Immature natural killer cell (primary cell): ENCODE measurements at regions not wholly inside any gene's neighbourhood (a gene's known extent, or its start where the extent isn't known, plus 50 kb on each side); places are given as distances from the start of the nearest gene placed in this dataset.

ENCODE experiments used
- DNase-seq, 3 donors: peaks; one replicate each; pipeline ENCODE4 v3.0.0; 2022; ENCODE audit warnings: mixed read lengths in 1 of 3
- H3K27ac Mint-ChIP-seq, 6 donors: one replicate each; pipeline ENCODE4 v1.8.0; 2020; ENCODE audit warnings: mixed read lengths in 6 of 6, mild to moderate bottlenecking in 5 of 6, inconsistent platforms in 4 of 6, moderate library complexity in 3 of 6
- H3K27me3 Mint-ChIP-seq, 3 donors: one replicate each; pipeline ENCODE4 v1.8.0; 2020 to 2021; ENCODE audit warnings: low read depth in 3 of 3, mild to moderate bottlenecking in 3 of 3, mixed read lengths in 3 of 3, moderate library complexity in 3 of 3, inconsistent platforms in 1 of 3
- H3K36me3 Mint-ChIP-seq, 3 donors: one replicate each; pipeline ENCODE4 v1.8.0; 2020; ENCODE audit warnings: mixed read lengths in 3 of 3, inconsistent platforms in 2 of 3, mild to moderate bottlenecking in 2 of 3
- H3K4me1 Mint-ChIP-seq, 2 donors: one replicate each; pipeline ENCODE4 v1.8.0; 2020; ENCODE audit warnings: inconsistent platforms in 2 of 2, mild to moderate bottlenecking in 2 of 2, mixed read lengths in 2 of 2, moderate library complexity in 1 of 2
- H3K4me3 Mint-ChIP-seq, 5 donors: one replicate each; pipeline ENCODE4 v1.8.0; 2020; ENCODE audit warnings: mild to moderate bottlenecking in 5 of 5, mixed read lengths in 5 of 5, inconsistent platforms in 3 of 5, moderate library complexity in 3 of 5
- H3K9me3 Mint-ChIP-seq, 6 donors: one replicate each; pipeline ENCODE4 v1.8.0; 2020; ENCODE audit warnings: mild to moderate bottlenecking in 6 of 6, mixed read lengths in 6 of 6, inconsistent platforms in 4 of 6, moderate library complexity in 3 of 6

DNA sequence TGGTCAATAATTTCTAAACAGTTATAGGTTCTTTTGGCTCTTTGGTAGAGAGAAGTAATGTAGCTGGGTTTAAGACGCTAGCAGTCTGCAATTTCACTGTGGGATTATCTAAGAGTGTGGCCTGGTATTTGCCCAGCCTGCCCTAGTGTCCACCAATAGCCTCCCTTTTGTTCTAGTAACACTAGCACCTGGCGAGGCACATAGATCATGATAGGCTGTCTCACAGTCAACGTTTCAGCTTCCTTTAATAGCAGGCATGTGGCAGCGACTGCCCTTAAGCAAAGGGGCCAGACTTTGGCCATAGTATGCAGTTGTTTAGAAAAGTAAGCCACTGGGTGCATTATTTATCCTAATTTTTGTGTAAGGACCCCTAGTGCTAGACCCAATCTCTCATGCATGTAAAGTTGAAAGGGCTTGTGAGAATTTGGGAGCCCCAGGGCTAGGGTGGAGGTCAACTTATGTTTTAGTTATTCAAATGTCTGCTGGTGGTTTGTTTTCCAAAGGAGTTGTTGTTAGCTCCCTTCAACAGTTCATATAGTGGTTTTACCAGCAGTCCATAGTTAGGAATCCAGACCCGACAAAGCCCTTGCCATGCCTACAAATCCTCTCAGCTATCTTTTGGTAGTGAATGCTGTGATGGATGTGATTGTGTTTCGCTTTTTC lies 274.3 kb downstream of the HTR1A start:
- H3K36me3 Mint-ChIP-seq, result no peaks in the 10 kb centered on the region
- no peak overlapping the region for H3K27ac Mint-ChIP-seq
- H3K9me3 Mint-ChIP-seq, result peaks cover 2 to 33% (median 14%) of the 10 kb centered on the region in 6 donors
- H3K27me3 Mint-ChIP-seq, result no peaks in the 10 kb centered on the region
- no peaks in the 10 kb centered on the region for H3K4me1 Mint-ChIP-seq
- no peak overlapping the region for H3K4me3 Mint-ChIP-seq
- DNase-seq, result no peak

DNA sequence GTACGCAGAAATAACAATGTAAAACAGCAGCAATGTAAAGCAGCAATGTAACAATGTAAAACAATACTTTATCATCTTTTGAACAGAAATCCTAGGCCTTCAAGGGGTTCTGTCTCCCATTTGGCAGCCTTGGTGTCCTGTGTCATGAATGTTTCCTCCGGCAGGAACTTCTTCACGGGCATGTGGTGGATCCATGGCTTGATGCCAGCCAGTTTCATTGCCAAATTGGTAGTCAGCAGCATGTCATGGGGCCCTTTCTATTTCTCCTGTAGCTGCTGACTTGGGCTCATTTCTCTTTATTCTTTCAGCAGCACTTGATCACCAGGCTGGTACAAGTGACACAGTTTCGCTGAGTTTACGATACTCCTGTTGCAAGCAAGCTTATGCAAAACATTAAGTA lies 275.3 kb downstream of the HTR1A start:
- H3K36me3 Mint-ChIP-seq, result no peaks in the 10 kb centered on the region
- H3K27ac Mint-ChIP-seq, result no peak overlapping the region
- no peak for DNase-seq
- peaks cover 2 to 28% (median 11%) of the 10 kb centered on the region in 6 donors for H3K9me3 Mint-ChIP-seq
- no peaks in the 10 kb centered on the region for H3K27me3 Mint-ChIP-seq
- no peaks in the 10 kb centered on the region for H3K4me1 Mint-ChIP-seq
- no peak overlapping the region for H3K4me3 Mint-ChIP-seq

DNA sequence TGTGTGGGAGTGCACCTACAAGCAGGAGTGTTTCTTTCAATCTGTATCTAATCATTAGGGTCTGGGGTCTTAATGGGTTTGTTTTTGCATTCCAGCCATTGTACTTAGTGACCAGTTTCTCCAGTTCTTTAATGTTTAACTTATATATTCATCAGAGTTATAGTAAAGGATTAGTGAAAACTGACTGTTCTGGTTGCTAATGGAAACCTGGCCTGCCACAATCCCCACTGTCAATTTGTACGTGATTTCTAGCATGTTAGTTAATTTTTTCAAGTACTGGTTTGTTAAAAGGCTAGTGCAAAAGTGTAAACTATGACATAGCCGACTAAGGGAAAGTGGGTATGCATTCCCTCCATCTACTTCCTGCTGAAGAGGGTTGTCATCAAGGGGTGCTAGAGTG lies 276.1 kb downstream of the HTR1A start:
- no peak overlapping the region for H3K27ac Mint-ChIP-seq
- DNase-seq, result no peak
- H3K4me3 Mint-ChIP-seq, result no peak overlapping the region
- no peaks in the 10 kb centered on the region for H3K4me1 Mint-ChIP-seq
- H3K9me3 Mint-ChIP-seq, result peaks cover 2 to 25% (median 7%) of the 10 kb centered on the region in 6 donors
- H3K36me3 Mint-ChIP-seq, result no peaks in the 10 kb centered on the region
- H3K27me3 Mint-ChIP-seq, result no peaks in the 10 kb centered on the region

DNA sequence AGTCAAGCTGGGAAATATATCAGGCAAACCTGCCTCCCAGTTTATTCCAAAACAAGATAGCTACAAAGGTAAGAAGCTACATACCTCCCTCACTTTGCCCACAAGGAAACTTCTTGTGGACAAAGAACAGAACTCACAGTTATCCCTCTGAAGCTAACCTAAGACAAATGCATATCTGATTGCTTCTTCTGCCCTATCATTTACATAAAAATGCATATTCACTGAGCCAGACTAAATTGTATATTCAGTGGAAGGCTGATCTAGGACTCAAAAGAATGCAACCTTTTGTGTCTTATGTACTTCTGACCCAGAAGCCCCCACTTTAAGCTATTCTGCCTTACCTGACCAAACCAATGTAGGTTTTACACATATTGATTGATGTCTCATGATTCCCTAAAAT lies 276.8 kb downstream of the HTR1A start:
- Mint-ChIP-seq H3K36me3 (no peaks in the 10 kb centered on the region), H3K4me3 (no peak overlapping the region), H3K4me1 (no peaks in the 10 kb centered on the region), H3K27me3 (no peaks in the 10 kb centered on the region), H3K9me3 (peaks cover 2 to 24% (median 7%) of the 10 kb centered on the region in 6 donors), H3K27ac (no peak overlapping the region)
- DNase-seq, result no peak

DNA sequence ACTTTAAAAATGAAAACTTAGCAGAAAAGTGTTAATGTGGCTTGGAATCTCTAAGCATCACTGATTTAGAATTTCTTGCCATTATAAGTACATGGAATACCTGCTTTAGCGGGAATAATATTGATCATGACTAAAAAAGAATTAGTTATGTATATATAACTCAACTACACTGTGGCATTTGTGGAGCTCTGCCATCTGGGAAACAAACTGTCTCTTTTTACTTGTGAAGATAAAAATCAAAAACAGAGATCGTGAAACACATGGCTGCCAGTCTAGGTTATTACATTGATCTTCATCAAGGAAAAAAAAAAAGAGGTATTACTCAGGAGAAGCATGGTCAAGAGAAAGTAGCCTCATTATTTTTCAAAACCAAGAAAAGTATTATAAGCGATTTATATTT lies 287.4 kb downstream of the HTR1A start:
- Mint-ChIP-seq H3K36me3 (no peaks in the 10 kb centered on the region), H3K4me1 (no peaks in the 10 kb centered on the region), H3K27ac (no peak overlapping the region), H3K27me3 (no peaks in the 10 kb centered on the region), H3K4me3 (no peak overlapping the region), H3K9me3 (peaks cover 10 to 41% (median 22%) of the 10 kb centered on the region in 6 donors)
- no peak for DNase-seq

GRCh38 chr5:63655043-63655442 lies 307.2 kb downstream of the HTR1A start:
- peaks cover 3 to 47% (median 22%) of the 10 kb centered on the region in 6 donors for H3K9me3 Mint-ChIP-seq

DNA sequence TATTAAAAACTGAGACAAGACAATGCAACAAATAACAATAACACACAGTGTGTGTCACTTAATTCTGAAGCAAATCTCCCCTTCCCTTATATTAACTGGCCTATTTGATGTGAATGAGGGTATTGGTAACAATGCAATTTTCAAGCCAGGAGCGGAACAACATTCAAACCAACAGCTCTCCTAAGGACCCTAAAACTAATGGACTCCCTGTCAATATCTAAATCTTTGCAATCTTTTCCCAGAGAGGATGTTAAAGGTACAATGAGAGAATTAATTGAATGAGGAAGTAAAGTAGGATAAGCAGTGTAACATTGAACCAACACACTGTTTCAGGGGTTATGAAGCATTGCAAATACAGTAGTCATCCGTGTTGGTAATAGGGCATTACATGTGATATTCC lies 311.7 kb downstream of the HTR1A start:
- Mint-ChIP-seq H3K36me3 (no peaks in the 10 kb centered on the region), H3K27ac (no peak overlapping the region), H3K4me1 (no peaks in the 10 kb centered on the region), H3K27me3 (peaks cover 0 to 1% (median 0%) of the 10 kb centered on the region in 3 donors), H3K9me3 (peaks cover 9 to 45% (median 20%) of the 10 kb centered on the region in 6 donors), H3K4me3 (no peak overlapping the region)
- no peak for DNase-seq

More at GRCh38 chr5:63655043-63655442, 307.2 kb downstream of the HTR1A start:
- DNase-seq, result no peak
- no peaks in the 10 kb centered on the region for H3K4me1 Mint-ChIP-seq
- no peaks in the 10 kb centered on the region for H3K27me3 Mint-ChIP-seq
- H3K27ac Mint-ChIP-seq, result no peak overlapping the region
- H3K36me3 Mint-ChIP-seq, result peaks cover 0 to 4% (median 0%) of the 10 kb centered on the region in 3 donors
- H3K4me3 Mint-ChIP-seq, result no peak overlapping the region

DNA sequence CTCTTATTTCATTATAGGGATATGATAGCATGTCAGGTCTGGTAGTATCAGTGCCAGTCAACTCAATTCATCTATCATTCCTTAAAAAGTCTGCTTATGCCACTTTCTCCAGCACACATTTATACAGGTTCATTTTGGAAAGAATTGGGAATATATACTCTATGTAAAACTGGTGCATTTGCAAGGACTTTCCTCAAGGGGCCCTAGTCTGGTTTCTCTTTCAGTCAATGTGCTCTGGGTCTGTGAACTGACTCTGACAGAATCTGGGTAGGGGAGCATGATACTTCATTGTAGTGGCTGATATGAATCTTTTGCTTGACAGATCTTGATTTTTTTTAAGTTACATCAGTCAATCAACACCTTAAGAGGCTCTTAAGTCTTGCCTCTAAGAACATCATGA lies 313.9 kb downstream of the HTR1A start:
- Mint-ChIP-seq H3K27me3 (peaks cover 0 to 1% (median 0%) of the 10 kb centered on the region in 3 donors), H3K4me3 (no peak overlapping the region), H3K36me3 (no peaks in the 10 kb centered on the region), H3K4me1 (no peaks in the 10 kb centered on the region), H3K9me3 (peaks cover 7 to 55% (median 26%) of the 10 kb centered on the region in 6 donors), H3K27ac (no peak overlapping the region)
- DNase-seq, result no peak

DNA sequence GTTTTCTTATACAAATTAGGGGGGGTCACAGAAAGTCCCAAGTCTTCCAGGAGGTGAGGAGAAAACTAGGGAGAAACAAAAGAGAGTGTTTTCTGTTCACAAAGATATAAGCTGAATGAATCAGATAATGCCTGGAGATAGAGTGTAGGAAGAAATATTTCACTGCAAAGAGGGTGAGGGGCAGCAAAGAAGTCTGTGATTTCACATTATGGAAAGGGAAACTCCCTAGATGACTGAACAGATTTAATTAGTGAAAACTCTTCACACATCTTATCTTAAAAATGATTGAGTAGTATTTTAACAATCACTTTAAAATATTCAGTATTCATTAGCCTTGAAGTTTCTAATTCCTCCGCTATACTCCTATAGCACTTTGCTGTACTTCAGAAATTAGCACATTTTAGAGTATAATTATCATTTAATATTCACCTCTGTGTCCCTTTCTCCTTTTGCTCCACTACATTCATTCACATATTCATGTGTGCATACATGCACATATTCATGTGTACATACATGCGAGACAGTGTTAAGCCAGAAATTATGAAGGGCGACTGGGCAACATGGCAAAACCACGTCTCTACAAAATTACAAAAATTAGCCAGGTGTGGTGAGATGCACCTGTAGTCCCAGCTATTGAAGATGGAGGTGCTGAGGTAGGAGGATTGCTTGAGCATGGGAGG lies 332.2 kb downstream of the HTR1A start:
- DNase-seq, result no peak
- Mint-ChIP-seq H3K9me3 (peaks cover 5 to 36% (median 20%) of the 10 kb centered on the region in 6 donors), H3K4me1 (no peaks in the 10 kb centered on the region), H3K27ac (no peak overlapping the region), H3K36me3 (no peaks in the 10 kb centered on the region), H3K27me3 (no peaks in the 10 kb centered on the region), H3K4me3 (no peak overlapping the region)

DNA sequence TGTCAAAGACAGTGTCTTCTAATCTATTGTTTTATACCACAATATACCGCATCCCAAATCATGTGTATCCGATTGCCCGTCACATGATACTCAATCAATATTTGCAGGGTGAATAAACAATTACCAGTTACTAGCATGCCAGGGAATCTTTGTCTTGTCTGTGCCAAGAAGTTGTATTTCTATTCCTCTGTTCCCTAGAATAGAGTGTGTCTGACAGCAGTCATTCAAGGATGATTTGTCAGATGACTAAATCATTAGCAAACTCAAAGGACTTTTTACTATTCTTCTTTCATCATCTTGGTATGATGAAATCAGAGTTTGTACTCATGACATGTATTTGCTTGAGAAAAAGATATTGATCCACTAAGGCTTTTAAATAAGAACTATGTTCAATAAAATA lies 348.8 kb downstream of the HTR1A start:
- Mint-ChIP-seq H3K27me3 (no peaks in the 10 kb centered on the region), H3K4me1 (no peaks in the 10 kb centered on the region), H3K36me3 (no peaks in the 10 kb centered on the region), H3K9me3 (peaks cover 0 to 25% (median 13%) of the 10 kb centered on the region in 6 donors), H3K4me3 (no peak overlapping the region), H3K27ac (no peak overlapping the region)
- no peak for DNase-seq

DNA sequence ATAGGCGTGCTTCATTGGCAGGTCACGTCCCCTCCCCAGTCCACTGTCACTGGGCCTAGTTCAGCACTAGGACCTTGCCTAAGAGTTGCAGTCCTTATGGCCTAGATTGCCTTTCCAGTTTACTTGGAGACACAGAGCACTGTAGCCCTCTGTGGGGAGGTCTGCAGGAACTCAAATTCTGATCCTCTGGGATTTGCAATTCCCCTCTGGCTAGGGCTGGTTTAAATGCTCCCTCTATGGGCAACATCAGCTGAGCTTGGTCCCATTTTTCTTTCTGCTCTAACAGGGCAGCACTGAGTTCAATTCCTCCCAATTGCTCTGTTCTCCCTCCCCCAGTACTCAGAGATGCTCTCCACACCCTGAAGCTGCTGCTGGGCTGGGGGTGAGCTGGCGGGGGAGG lies 358.2 kb downstream of the HTR1A start:
- H3K4me1 Mint-ChIP-seq, result no peaks in the 10 kb centered on the region
- DNase-seq, result no peak
- H3K27me3 Mint-ChIP-seq, result no peaks in the 10 kb centered on the region
- no peaks in the 10 kb centered on the region for H3K36me3 Mint-ChIP-seq
- peaks cover 13 to 41% (median 25%) of the 10 kb centered on the region in 6 donors for H3K9me3 Mint-ChIP-seq
- no peak overlapping the region for H3K4me3 Mint-ChIP-seq
- no peak overlapping the region for H3K27ac Mint-ChIP-seq

GRCh38 chr5:63602971-63603370 lies 359.3 kb downstream of the HTR1A start:
- Mint-ChIP-seq H3K4me3 (no peak overlapping the region), H3K27me3 (no peaks in the 10 kb centered on the region), H3K9me3 (peaks cover 9 to 43% (median 24%) of the 10 kb centered on the region in 6 donors), H3K36me3 (no peaks in the 10 kb centered on the region), H3K27ac (no peak overlapping the region), H3K4me1 (no peaks in the 10 kb centered on the region)
- DNase-seq, result no peak

GRCh38 chr5:63596254-63596653 lies 366.0 kb downstream of the HTR1A start:
- no peak for DNase-seq
- Mint-ChIP-seq H3K36me3 (no peaks in the 10 kb centered on the region), H3K9me3 (peaks cover 7 to 22% (median 17%) of the 10 kb centered on the region in 6 donors), H3K27me3 (no peaks in the 10 kb centered on the region), H3K4me1 (no peaks in the 10 kb centered on the region), H3K27ac (no peak overlapping the region), H3K4me3 (no peak overlapping the region)

GRCh38 chr5:63573380-63573779 lies 388.9 kb downstream of the HTR1A start:
- H3K4me1 Mint-ChIP-seq, result no peaks in the 10 kb centered on the region
- no peak overlapping the region for H3K27ac Mint-ChIP-seq
- peaks cover 0 to 2% (median 0%) of the 10 kb centered on the region in 3 donors for H3K27me3 Mint-ChIP-seq
- H3K36me3 Mint-ChIP-seq, result no peaks in the 10 kb centered on the region
- no peak for DNase-seq
- H3K9me3 Mint-ChIP-seq, result peaks cover 0 to 21% (median 6%) of the 10 kb centered on the region in 6 donors
- no peak overlapping the region for H3K4me3 Mint-ChIP-seq
